ENCODE measurements at regions not wholly inside any gene's neighbourhood (a gene's known extent, or its start where the extent isn't known, plus 50 kb on each side); places are given as distances from the start of the nearest gene placed in this dataset.

GRCh38 chr2:74051504-74051903, 66.8 kb downstream of the TET3 start:
- Mint-ChIP-seq H3K36me3 (ENCODE audit: low read depth) (peaks cover 63% of the 10 kb centered on the region), H3K9me3 (no peaks in the 10 kb centered on the region), H3K4me3 (no peak overlapping the region), H3K27me3 (no peaks in the 10 kb centered on the region), H3K4me1 (peaks cover 28% of the 10 kb centered on the region), H3K27ac (no peak overlapping the region)
- CTCF ChIA-PET, result no interaction called here
- POLR2A ChIA-PET, result no interaction called here
- ATAC-seq (ENCODE audit: low read depth) (no peak), DNase-seq (no peak)
- intact Hi-C loops (cut with micrococcal nuclease), result no loop called here
- TF ChIP-seq CTCF (IDR thresholded peaks at IDR 0.05), result no peak

- POLR2A ChIA-PET, result interaction anchor here (0.8 to 1.0 kb wide), 2 partner anchors 21 to 224 kb away, joined by 3 to 4 read pairs; partner anchors contain the start of gene STAMBP
- intact Hi-C loops (cut with micrococcal nuclease), result loop anchor here (2.0 kb wide), 1 partner anchor 16 kb away; no protein-coding TSS in a partner anchor
These were observed 68.3 kb downstream of the TET3 start for GRCh38 chr2:74052732-74053710.

GRCh38 chr2:74053959-74054715, 69.4 kb downstream of the TET3 start:
- ChIA-PET POLR2A (no interaction called here), CTCF (no interaction called here)
- Mint-ChIP-seq H3K36me3 (ENCODE audit: low read depth) (peaks cover 56% of the 10 kb centered on the region), H3K27ac (no peak overlapping the region), H3K9me3 (no peaks in the 10 kb centered on the region), H3K4me1 (peaks cover 24% of the 10 kb centered on the region), H3K4me3 (no peak overlapping the region), H3K27me3 (no peaks in the 10 kb centered on the region)
- no peak for ATAC-seq (ENCODE audit: low read depth)
- TF ChIP-seq CTCF (IDR thresholded peaks at IDR 0.05), result no peak
- no peak for DNase-seq
- intact Hi-C loops (cut with micrococcal nuclease), result loop anchor here (2.0 kb wide), 1 partner anchor 17 kb away; no protein-coding TSS in a partner anchor

More at GRCh38 chr2:74052732-74053710, 68.3 kb downstream of the TET3 start:
- no peaks in the 10 kb centered on the region for H3K27me3 Mint-ChIP-seq
- ATAC-seq (ENCODE audit: low read depth) (peak; percentile 91), DNase-seq (no peak)
- peak overlapping the region; percentile 2 for H3K4me3 Mint-ChIP-seq
- peaks cover 60% of the 10 kb centered on the region for H3K36me3 Mint-ChIP-seq (ENCODE audit: low read depth)
- no peak for TF ChIP-seq CTCF (IDR thresholded peaks at IDR 0.05)
- CTCF ChIA-PET, result interaction anchor here (1.2 kb wide), 1 partner anchor 130 kb away, joined by 3 read pairs; no protein-coding TSS in a partner anchor
- H3K27ac Mint-ChIP-seq, result peak overlapping the region; percentile 13
- no peaks in the 10 kb centered on the region for H3K9me3 Mint-ChIP-seq
- H3K4me1 Mint-ChIP-seq, result peaks cover 28% of the 10 kb centered on the region

- TF ChIP-seq CTCF (IDR thresholded peaks at IDR 0.05), result no peak
- H3K36me3 Mint-ChIP-seq (ENCODE audit: low read depth), result peaks cover 44% of the 10 kb centered on the region
- POLR2A ChIA-PET, result interaction anchor here (0.6 kb wide), 1 partner anchor 141 kb away, joined by 4 read pairs; no protein-coding TSS in a partner anchor
- H3K4me1 Mint-ChIP-seq, result peaks cover 9% of the 10 kb centered on the region
- DNase-seq (no peak), ATAC-seq (ENCODE audit: low read depth) (no peak)
- intact Hi-C loops (cut with micrococcal nuclease), result no loop called here
- peak overlapping the region; percentile 12 for H3K27ac Mint-ChIP-seq
- CTCF ChIA-PET, result no interaction called here
- no peaks in the 10 kb centered on the region for H3K27me3 Mint-ChIP-seq
- no peak overlapping the region for H3K4me3 Mint-ChIP-seq
- no peaks in the 10 kb centered on the region for H3K9me3 Mint-ChIP-seq
These were observed 74.5 kb downstream of the TET3 start for GRCh38 chr2:74059137-74059775.

All from activated B cell treated with CpG ODN at 0.5 μM for 24 hours (primary cell).